ENCODE measurements at regions not wholly inside any gene's neighbourhood (a gene's known extent, or its start where the extent isn't known, plus 50 kb on each side); places are given as distances from the start of the nearest gene placed in this dataset.

DNA sequence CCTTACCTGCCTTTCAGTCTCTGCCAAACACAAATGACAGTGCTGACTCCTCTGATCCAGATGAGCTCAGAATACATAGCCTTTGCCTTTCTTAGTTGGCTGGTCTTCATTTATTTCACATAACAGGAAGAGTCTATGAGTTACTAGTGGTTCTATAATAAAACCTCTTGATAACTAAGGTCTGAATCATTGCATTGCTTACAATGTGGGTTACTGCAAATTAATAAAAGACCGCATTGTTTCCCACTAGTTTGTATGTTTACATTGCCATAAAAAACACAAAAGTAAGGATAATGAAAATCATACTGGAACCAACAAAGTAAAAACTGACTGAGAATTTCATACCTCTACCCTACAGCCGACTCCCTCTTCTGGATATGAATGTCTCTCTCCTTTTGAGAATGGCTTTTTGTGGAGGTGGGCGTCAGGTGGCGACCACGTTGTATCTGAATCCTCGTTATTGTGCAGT is 62.0 kb upstream of the AKR1E2 start:
- FAIRE-seq (no peak), DNase-seq (ENCODE audit: insufficient read length, low spot score) (no peak)
- no peak for TF ChIP-seq POU2F2 (IDR thresholded peaks at IDR 0.05; ENCODE audit: low read depth, low read length)
- no peak for TF ChIP-seq PAX5 (IDR thresholded peaks at IDR 0.05; ENCODE audit: insufficient read depth, low read length, severe bottlenecking)
- no peak for TF ChIP-seq POLR2A (IDR thresholded peaks at IDR 0.05; ENCODE audit: low read depth, low read length)
- no peak for TF ChIP-seq POLR2AphosphoS5 (IDR thresholded peaks at IDR 0.05; ENCODE audit: low read depth, low read length)
- no peak for TF ChIP-seq SPI1 (IDR thresholded peaks at IDR 0.05; ENCODE audit: low read depth, low read length)
- TF ChIP-seq TAF1 (IDR thresholded peaks at IDR 0.05; ENCODE audit: low read depth, low read length) = no peak

GRCh38 chr10:4763513-4763912 is 62.5 kb upstream of the AKR1E2 start:
- FAIRE-seq = no peak
- TF ChIP-seq PAX5 (IDR thresholded peaks at IDR 0.05; ENCODE audit: insufficient read depth, low read length, severe bottlenecking) (no peak), TAF1 (IDR thresholded peaks at IDR 0.05; ENCODE audit: low read depth, low read length) (no peak), SPI1 (IDR thresholded peaks at IDR 0.05; ENCODE audit: low read depth, low read length) (no peak), POU2F2 (IDR thresholded peaks at IDR 0.05; ENCODE audit: low read depth, low read length) (no peak), POLR2AphosphoS5 (IDR thresholded peaks at IDR 0.05; ENCODE audit: low read depth, low read length) (no peak), POLR2A (IDR thresholded peaks at IDR 0.05; ENCODE audit: low read depth, low read length) (no peak)
- no peak for DNase-seq (ENCODE audit: insufficient read length, low spot score)

DNA sequence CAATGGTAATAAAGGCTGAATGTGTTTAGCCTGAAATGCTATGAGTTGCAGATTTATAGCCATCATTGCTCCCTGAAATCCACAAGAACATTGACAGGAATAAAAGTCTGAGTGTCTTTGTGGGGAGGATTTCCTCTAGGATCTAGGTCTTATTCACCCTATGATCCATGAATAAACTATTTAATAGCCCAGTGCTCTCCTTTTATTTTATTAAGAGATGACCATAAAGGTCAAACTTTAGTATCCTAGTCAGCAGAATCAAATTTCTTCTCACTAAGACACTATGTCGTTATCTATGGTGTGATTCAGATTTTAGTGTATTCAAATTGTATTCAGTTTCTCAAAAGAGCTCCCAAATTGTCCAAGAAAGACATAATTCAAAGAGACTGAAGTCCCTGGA is 67.8 kb upstream of the AKR1E2 start:
- TF ChIP-seq POLR2AphosphoS5 (IDR thresholded peaks at IDR 0.05; ENCODE audit: low read depth, low read length) (no peak), SPI1 (IDR thresholded peaks at IDR 0.05; ENCODE audit: low read depth, low read length) (no peak), TAF1 (IDR thresholded peaks at IDR 0.05; ENCODE audit: low read depth, low read length) (no peak), POU2F2 (IDR thresholded peaks at IDR 0.05; ENCODE audit: low read depth, low read length) (no peak)
- no peak for DNase-seq (ENCODE audit: insufficient read length, low spot score)

GRCh38 chr10:4755286-4755989 is 70.6 kb upstream of the AKR1E2 start:
- DNase-seq (ENCODE audit: insufficient read length, low spot score) = no peak
- no peak for TF ChIP-seq TAF1 (IDR thresholded peaks at IDR 0.05; ENCODE audit: low read depth, low read length)
- TF ChIP-seq POLR2A (IDR thresholded peaks at IDR 0.05; ENCODE audit: low read depth, low read length) = no peak
- no peak for TF ChIP-seq PAX5 (IDR thresholded peaks at IDR 0.05; ENCODE audit: insufficient read depth, low read length, severe bottlenecking)
- TF ChIP-seq POLR2AphosphoS5 (IDR thresholded peaks at IDR 0.05; ENCODE audit: low read depth, low read length) = no peak
- no peak for TF ChIP-seq POU2F2 (IDR thresholded peaks at IDR 0.05; ENCODE audit: low read depth, low read length)
- TF ChIP-seq SPI1 (IDR thresholded peaks at IDR 0.05; ENCODE audit: low read depth, low read length) = no peak
- no peak for FAIRE-seq

More for the DNA sequence above, 67.8 kb upstream of the AKR1E2 start:
- FAIRE-seq = no peak

GRCh38 chr10:4754143-4754542 is 71.9 kb upstream of the AKR1E2 start:
- TF ChIP-seq POLR2AphosphoS5 (IDR thresholded peaks at IDR 0.05; ENCODE audit: low read depth, low read length) = no peak
- TF ChIP-seq TAF1 (IDR thresholded peaks at IDR 0.05; ENCODE audit: low read depth, low read length) = no peak
- no peak for TF ChIP-seq PAX5 (IDR thresholded peaks at IDR 0.05; ENCODE audit: insufficient read depth, low read length, severe bottlenecking)
- no peak for TF ChIP-seq POLR2A (IDR thresholded peaks at IDR 0.05; ENCODE audit: low read depth, low read length)
- DNase-seq (ENCODE audit: insufficient read length, low spot score) (no peak), FAIRE-seq (no peak)

- DNase-seq (ENCODE audit: insufficient read length, low spot score) (no peak), FAIRE-seq (no peak)
- TF ChIP-seq PAX5 (IDR thresholded peaks at IDR 0.05; ENCODE audit: insufficient read depth, low read length, severe bottlenecking) = no peak
- TF ChIP-seq TAF1 (IDR thresholded peaks at IDR 0.05; ENCODE audit: low read depth, low read length) = no peak
These were observed 74.8 kb upstream of the AKR1E2 start for GRCh38 chr10:4751211-4751610.

- TF ChIP-seq POU2F2 (IDR thresholded peaks at IDR 0.05; ENCODE audit: low read depth, low read length) (no peak), TAF1 (IDR thresholded peaks at IDR 0.05; ENCODE audit: low read depth, low read length) (no peak), SPI1 (IDR thresholded peaks at IDR 0.05; ENCODE audit: low read depth, low read length) (no peak)
- no peak for DNase-seq (ENCODE audit: insufficient read length, low spot score)
- FAIRE-seq = no peak
These were observed 76.8 kb upstream of the AKR1E2 start for GRCh38 chr10:4749271-4749574.

GRCh38 chr10:4748491-4749270 is 77.3 kb upstream of the AKR1E2 start:
- no peak for TF ChIP-seq POLR2A (IDR thresholded peaks at IDR 0.05; ENCODE audit: low read depth, low read length)
- TF ChIP-seq TAF1 (IDR thresholded peaks at IDR 0.05; ENCODE audit: low read depth, low read length) = no peak
- TF ChIP-seq POU2F2 (IDR thresholded peaks at IDR 0.05; ENCODE audit: low read depth, low read length) = no peak
- no peak for TF ChIP-seq POLR2AphosphoS5 (IDR thresholded peaks at IDR 0.05; ENCODE audit: low read depth, low read length)
- no peak for TF ChIP-seq PAX5 (IDR thresholded peaks at IDR 0.05; ENCODE audit: insufficient read depth, low read length, severe bottlenecking)
- no peak for TF ChIP-seq SPI1 (IDR thresholded peaks at IDR 0.05; ENCODE audit: low read depth, low read length)
- FAIRE-seq (no peak), DNase-seq (ENCODE audit: insufficient read length, low spot score) (no peak)

DNA sequence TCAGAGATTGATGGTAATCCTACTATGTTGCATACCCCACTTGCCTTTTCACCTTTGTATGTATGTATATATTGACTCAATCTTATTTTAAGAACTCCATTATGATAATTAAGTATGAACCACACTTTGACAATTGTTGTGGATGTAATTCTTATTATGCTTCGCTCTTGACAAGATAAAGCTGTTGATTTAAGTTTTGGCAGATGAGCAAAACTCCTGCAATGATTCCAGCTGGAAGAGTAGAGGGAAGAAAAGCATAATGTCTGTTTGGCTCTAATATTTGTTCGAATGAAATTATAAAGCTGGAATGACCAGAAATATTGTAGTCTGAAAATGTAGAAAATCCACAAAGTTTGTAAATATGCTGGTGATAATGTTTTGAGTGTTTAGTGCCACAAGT is 83.8 kb upstream of the AKR1E2 start:
- no peak for TF ChIP-seq PAX5 (IDR thresholded peaks at IDR 0.05; ENCODE audit: insufficient read depth, low read length, severe bottlenecking)
- FAIRE-seq (no peak), DNase-seq (ENCODE audit: insufficient read length, low spot score) (no peak)

DNA sequence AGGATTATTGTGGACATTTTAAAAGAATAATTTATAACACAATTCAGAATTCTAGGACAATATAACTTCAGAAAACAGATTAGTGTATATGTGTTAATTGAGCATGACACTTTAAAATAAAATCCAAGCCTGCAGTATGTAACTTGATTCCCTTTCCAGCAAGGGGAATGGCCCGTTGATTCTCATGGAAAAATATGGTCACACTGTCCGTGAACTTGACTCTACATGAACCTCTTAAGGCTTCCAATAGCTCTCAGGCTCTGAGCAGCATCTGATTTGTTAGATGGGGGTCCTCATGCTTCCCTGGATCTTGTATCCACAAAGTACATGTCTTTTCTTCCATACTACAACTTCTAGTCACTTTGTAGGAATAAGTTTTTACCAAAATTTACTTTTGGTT is 85.5 kb upstream of the AKR1E2 start:
- TF ChIP-seq TAF1 (IDR thresholded peaks at IDR 0.05; ENCODE audit: low read depth, low read length) = no peak
- TF ChIP-seq POLR2A (IDR thresholded peaks at IDR 0.05; ENCODE audit: low read depth, low read length) = no peak
- no peak for TF ChIP-seq SPI1 (IDR thresholded peaks at IDR 0.05; ENCODE audit: low read depth, low read length)
- no peak for TF ChIP-seq PAX5 (IDR thresholded peaks at IDR 0.05; ENCODE audit: insufficient read depth, low read length, severe bottlenecking)
- no peak for TF ChIP-seq POU2F2 (IDR thresholded peaks at IDR 0.05; ENCODE audit: low read depth, low read length)
- TF ChIP-seq POLR2AphosphoS5 (IDR thresholded peaks at IDR 0.05; ENCODE audit: low read depth, low read length) = no peak
- DNase-seq (ENCODE audit: insufficient read length, low spot score) = no peak
- FAIRE-seq = no peak
